DMS53 (cell line): ENCODE measurements at regions not wholly inside any gene's neighbourhood (a gene's known extent, or its start where the extent isn't known, plus 50 kb on each side); places are given as distances from the start of the nearest gene placed in this dataset.
A peak's percentile ranks its signal among the peaks of the same experiment; 100 is the strongest.

Experiments used
- DNase-seq: peaks from one replicate; lab custom pipeline; 2025; lab: John Stamatoyannopoulos, UW

DNA sequence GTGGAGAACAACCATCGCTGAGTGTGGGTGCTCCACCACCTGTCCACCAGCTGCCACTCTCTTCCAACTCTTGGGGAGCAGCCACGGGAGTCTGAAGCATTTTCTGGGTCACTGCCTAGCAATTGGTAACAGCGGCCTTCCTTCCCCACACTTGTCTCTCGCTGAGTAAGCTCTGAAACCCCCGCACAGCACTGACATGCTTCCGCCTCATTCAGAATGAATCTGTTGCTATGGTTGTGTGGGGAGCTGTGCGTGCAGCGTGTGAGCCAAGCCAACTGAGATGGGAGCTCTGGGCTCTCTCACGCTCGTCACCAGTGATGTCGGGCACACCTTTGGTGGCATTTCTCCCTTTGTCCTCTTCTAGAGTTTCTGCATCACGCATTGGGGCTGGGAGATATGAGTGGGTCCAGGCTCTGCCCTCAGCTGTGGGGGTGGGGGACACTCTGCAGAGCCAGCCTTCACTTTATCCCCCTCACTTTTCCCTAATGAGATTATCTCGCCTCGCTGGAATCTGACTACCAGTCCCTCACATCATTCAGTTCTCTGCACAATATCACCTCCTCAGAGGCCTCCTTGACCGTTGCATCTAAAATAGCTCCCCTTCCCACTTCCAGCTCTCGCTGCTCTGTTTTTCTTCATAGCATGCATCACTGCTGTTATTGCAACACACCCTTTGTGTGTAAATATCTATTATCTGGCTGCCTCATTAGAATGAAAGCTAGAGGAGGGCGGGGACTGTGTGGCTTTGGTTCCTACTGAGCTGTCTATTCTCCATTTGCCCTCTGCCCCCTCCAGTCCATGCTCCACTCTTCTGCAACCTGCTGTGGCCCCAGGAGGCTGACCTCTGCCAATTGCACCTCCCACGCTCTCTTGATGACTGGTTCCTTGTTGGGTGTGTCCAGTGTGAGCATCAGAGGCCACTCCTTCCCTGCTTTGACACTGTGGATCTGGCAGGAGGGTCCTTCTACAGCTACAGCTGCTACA, 569.9 kb upstream of the CADM1 start:
- DNase-seq, result peak; percentile 98

- DNase-seq, result peak; percentile 80
Measured at GRCh38 chr11:116072601-116073410, 568.6 kb upstream of the CADM1 start.

DNA sequence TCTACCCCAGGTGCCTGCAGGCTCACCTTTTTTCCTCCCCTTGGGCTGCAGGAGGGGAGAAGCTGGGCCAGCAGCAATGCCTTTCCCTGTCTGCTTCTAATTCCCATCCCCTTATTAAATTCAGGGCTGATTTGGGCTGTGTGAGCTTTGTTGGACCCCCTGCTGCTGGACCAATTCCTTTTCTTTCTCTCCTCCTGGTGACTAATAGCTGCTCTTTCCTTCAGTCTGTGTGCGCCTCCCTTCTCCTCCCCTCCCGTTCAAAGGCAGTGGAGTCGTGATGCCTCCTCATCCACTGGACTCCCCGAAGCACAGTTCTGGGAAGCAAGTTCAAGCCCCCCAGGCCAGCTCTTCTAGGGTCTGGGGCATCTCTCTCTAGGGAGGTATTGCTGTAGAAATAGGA, 567.9 kb upstream of the CADM1 start:
- peak; percentile 60 for DNase-seq

- DNase-seq, result no peak
Measured at GRCh38 chr11:116071241-116071640, 567.0 kb upstream of the CADM1 start.

DNA sequence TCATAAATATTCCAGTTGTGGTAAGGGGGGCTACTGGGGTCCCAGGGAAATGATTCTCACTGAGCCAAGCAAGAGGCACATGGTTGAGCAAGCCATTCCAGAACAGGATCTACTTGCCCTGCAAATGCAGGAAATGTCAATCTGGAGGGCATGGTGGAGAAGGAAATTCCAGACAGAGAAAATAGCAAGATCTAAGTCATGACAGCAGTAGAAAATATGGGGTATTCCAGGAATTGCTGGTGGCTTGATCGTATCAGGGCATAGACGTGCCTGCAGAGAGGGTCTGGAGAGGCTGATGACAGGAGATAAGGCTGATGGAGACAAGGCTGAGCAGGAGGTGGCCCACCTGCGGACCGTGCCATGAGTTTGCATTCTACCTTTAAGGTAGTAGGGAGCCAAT, 566.3 kb upstream of the CADM1 start:
- DNase-seq, result no peak

DNA sequence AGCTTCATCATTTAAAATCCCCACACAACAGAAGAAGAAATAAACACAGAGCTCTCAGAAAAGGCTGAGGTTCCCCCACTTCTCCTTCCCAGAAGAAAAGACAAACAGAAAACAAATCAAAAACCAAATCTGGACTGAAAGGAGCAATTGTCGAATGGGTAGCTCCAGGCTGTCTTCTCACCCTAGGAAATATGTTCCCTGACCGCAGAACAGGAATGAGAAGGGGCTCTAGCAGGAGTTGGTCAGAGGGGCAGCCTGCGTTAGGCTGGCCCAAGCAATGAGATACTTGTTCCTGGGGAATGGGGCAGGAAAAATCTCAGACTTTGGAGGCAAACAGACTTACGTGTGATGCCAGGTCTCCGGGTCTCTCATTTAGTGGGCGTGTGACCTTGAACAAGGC, 562.6 kb upstream of the CADM1 start:
- no peak for DNase-seq

DNA sequence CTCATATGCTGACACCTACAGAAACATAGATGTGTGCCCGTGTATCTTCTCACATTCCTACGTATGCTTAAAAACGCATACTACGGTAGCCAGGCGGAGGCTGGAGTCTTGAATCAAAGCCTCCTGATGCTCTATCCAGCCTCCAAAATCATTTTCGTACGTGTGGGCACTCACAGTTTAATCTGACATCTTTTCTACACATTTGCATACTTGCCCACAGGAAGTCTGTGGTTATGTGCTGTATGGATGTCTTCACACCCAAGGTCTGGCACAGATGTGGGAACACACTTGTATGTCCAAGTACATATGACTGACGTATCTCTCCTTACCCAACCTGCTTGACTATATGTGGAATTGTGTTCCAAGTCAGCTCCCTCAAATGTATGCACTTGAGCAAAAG, 561.8 kb upstream of the CADM1 start:
- DNase-seq, result no peak

DNA sequence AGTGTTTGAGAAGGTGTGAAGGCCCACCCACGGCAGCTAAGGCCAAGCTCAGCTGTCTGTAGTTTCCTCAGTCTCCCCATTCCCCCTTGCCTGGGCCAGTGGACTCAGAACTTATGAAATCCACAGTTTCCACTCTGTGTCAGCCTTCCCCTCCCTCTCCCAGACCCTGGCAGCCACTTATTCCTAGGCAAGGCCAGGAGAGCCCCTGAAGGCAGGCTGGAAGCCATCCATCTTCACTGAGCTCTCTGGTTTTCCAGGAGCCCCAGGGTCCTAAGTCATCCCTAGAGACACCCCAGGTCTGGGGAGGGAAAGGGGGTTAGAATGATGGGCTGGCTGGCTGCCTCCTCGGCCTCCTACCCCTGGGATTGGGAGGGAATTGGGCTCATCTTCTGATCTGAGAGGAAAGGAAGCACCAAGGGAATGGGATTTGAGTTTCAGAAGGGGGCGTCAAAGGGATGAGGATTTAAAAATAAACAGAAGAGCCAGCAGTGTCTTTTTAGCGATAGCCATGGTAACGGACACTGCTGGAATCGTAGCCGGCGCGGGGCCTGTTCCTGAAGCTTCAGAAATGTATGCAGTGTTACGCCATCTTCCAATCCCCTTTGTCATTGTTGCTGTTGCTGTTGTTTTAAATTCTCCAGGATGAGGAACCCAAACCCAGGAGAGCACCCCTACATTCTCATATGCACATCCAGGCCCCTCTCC, 561.1 kb upstream of the CADM1 start:
- DNase-seq, result no peak

- DNase-seq, result peak; percentile 96
Measured at GRCh38 chr11:116062490-116063171, 558.4 kb upstream of the CADM1 start.

GRCh38 chr11:116062129-116062489, 557.9 kb upstream of the CADM1 start:
- peak; percentile 96 for DNase-seq

- peak; percentile 77 for DNase-seq
Measured at GRCh38 chr11:116061322-116061721, 557.1 kb upstream of the CADM1 start.

- DNase-seq, result peak; percentile 79
Measured at GRCh38 chr11:116059919-116060318, 555.7 kb upstream of the CADM1 start.

GRCh38 chr11:116057000-116057399, 552.8 kb upstream of the CADM1 start:
- peak; percentile 43 for DNase-seq

DNA sequence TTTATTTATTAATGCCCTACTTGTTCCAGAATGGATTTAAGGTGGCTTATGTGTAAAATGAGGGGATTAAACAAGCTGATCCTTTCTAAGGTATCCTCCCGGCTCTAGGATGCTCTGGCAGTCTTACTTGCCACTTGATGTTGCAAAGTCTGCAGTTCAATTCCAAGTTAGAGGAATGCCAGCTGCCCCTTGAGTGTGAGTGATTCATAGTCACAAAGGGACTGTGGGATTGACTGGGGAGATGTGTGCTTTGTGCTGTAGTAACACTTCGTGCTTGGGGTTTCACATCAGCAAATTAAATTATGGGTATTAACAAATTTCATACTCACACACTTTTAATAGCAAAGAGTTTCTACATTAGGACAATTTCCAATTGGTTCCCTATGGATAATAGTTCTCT, 550.8 kb upstream of the CADM1 start:
- peak; percentile 88 for DNase-seq

- peak; percentile 82 for DNase-seq
Measured at GRCh38 chr11:116053548-116053919, 549.3 kb upstream of the CADM1 start.

DNA sequence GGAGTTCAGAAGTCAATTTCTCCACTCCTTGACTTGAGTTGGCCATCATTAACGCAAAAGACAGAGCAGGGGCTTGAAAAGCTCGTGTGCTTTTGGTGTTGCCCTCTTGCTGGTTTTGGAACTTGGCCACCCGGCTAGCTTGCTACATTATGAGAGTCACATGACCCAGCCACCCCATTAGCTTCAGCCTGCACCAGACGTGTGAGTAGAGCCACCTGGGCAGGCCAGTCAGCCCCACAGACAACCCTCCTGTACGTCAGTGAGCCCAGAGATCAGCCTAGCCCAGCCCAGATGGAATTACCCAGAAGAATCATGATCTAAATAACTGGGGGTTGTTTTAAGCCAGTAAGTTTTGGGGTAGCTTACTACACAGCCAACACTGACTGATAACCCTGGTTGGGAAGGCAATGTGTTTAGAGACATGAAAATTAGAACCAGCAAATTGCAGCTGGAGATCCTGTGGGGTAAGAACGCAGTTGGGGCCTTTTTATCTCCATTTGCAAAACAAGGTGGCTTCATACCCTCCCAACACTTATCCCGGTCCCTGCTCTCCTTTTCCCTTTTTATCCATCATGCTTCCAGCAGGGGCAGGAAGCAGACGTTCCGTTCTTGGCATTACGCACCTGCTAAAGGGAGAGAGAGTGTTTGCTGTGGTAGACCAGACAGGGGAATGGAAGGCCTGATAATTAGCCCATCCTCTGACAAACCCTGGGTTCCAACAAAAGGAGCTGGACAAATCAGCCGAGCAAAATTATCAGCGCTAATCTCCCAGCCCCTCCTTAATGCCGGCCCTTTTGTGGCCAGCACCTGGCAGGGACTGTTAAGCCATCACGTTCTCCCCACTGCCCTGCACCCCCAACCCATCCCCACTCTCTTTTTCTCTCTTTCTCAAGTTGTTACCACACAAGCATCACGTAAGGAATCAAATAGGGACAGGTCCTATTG, 548.7 kb upstream of the CADM1 start:
- peak; percentile 84 for DNase-seq

DNA sequence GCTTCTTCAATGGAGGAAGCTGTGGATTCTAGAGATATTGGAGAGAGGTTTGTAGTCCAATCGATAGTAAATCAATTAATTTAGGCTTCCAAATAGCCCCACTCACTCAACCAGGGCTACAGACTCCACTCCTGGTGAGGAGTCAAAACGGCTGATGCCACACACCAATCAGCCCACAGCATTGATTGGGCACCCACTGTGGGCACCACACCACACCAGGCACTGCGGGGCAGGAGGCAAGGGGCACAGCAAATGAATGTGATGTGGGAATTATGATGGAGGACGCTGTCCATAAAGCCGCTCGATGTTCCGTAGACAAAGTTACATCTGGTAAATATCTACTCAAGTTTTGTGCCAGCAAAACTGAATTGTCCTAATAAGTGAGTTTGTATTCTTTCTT, 547.3 kb upstream of the CADM1 start:
- no peak for DNase-seq

DNA sequence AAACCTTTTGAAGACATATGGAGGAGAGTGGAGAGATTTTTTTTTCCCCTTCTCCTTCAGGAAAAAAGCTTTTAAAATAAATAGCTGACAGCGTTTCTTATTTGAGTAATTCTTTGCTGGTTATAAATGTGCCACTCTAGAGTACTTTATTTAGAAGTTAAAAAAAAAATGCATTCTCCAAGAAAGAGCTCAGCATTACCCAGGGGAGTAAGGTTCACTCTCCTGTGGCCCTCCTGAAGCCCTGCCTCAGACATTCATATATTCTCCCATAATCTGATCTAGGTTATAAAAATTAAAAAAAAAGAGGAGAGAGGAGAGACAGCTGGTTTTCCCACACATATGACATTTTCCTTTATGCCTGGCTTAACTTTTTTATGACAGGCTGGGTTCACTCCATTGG, 545.2 kb upstream of the CADM1 start:
- DNase-seq, result no peak

DNA sequence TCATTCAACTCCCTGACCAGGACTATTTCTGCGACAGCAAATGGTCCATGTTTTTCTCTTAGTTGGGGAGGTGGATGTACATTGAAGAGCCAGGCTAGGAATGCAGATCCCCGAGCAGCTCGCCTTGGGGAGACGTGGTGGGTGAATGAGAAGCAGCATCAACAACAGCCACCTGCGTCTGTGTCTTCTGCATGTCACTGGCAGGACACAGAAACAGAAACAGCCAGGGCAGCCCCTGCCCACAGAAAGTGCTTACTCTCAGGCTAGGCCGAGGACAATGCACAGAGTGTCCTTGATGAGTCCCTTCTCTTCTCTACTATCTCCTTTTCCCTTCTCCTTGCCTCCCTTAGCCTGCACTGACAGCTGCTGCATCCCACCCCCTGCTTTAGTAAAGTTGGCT, 541.9 kb upstream of the CADM1 start:
- no peak for DNase-seq

- no peak for DNase-seq
Measured at GRCh38 chr11:116044941-116045340, 540.7 kb upstream of the CADM1 start.

DNA sequence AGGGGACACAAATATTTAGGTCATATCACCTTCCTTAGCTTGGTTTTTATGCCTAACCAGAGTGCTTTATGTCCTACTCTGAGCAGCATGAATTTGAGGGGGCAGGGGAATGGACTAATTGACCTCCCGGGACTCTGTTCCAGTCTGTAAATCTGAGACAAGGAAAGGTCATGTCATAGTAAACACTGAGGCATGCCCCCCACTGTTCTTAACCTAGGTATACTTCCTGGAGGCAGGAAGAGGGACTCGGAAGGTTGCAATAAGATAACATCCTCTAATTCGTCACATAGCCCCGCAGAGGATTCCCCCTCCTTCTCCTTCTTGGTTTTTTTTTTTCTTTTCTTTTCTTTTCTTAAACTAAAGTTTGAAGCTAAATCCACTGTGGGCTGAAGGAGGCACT, 540.3 kb upstream of the CADM1 start:
- no peak for DNase-seq
